ENCODE measurements at regions not wholly inside any gene's neighbourhood (a gene's known extent, or its start where the extent isn't known, plus 50 kb on each side); places are given as distances from the start of the nearest gene placed in this dataset.
"Not testable (repeated sequence)": the region's sequence is repeated elsewhere in the genome, so short reads cannot be mapped to it uniquely, and the experiment has no call there.

GRCh38 chr12:115296613-115297198 lies 612.7 kb upstream of the TBX3 start:
- Histone ChIP-seq H3K9me3 (ENCODE audit: severe bottlenecking) (no peaks in the 10 kb centered on the region), H3K36me3 (no peaks in the 10 kb centered on the region), H3K27ac (no peak overlapping the region), H3K4me3 (ENCODE audit: low read depth, low read length) (no peak overlapping the region), H3K27me3 (ENCODE audit: insufficient read depth, low read depth, severe bottlenecking) (no peaks in the 10 kb centered on the region)
- no peak for TF ChIP-seq CTCF (IDR thresholded peaks at IDR 0.05; ENCODE audit: low read depth, low read length)
- no peak for DNase-seq

- Histone ChIP-seq H3K27me3 (ENCODE audit: insufficient read depth, low read depth, severe bottlenecking) (no peaks in the 10 kb centered on the region), H3K27ac (no peak overlapping the region), H3K4me3 (ENCODE audit: low read depth, low read length) (no peak overlapping the region), H3K9me3 (ENCODE audit: severe bottlenecking) (no peaks in the 10 kb centered on the region), H3K36me3 (no peaks in the 10 kb centered on the region)
- no peak for DNase-seq
- TF ChIP-seq CTCF (IDR thresholded peaks at IDR 0.05; ENCODE audit: low read depth, low read length): no peak
Measured at GRCh38 chr12:115295886-115296285, 611.9 kb upstream of the TBX3 start.

GRCh38 chr12:115294453-115295133 lies 610.6 kb upstream of the TBX3 start:
- H3K4me3 ChIP-seq (ENCODE audit: low read depth, low read length): no peak overlapping the region
- DNase-seq: no peak
- H3K36me3 ChIP-seq: no peaks in the 10 kb centered on the region
- no peak overlapping the region for H3K27ac ChIP-seq
- H3K27me3 ChIP-seq (ENCODE audit: insufficient read depth, low read depth, severe bottlenecking): no peaks in the 10 kb centered on the region
- H3K9me3 ChIP-seq (ENCODE audit: severe bottlenecking): no peaks in the 10 kb centered on the region
- no peak for TF ChIP-seq CTCF (IDR thresholded peaks at IDR 0.05; ENCODE audit: low read depth, low read length)

- H3K36me3 ChIP-seq; H3K9me3 ChIP-seq (ENCODE audit: severe bottlenecking); DNase-seq; H3K4me3 ChIP-seq (ENCODE audit: low read depth, low read length); H3K27ac ChIP-seq; H3K27me3 ChIP-seq (ENCODE audit: insufficient read depth, low read depth, severe bottlenecking): not testable (repeated sequence)
Measured at GRCh38 chr12:115285429-115285828, 601.5 kb upstream of the TBX3 start.

- H3K36me3 ChIP-seq: no peaks in the 10 kb centered on the region
- no peak for TF ChIP-seq CTCF (IDR thresholded peaks at IDR 0.05; ENCODE audit: low read depth, low read length)
- no peak overlapping the region for H3K27ac ChIP-seq
- no peak overlapping the region for H3K4me3 ChIP-seq (ENCODE audit: low read depth, low read length)
- no peaks in the 10 kb centered on the region for H3K9me3 ChIP-seq (ENCODE audit: severe bottlenecking)
- no peak for DNase-seq
- no peaks in the 10 kb centered on the region for H3K27me3 ChIP-seq (ENCODE audit: insufficient read depth, low read depth, severe bottlenecking)
Measured at GRCh38 chr12:115273456-115273855, 589.5 kb upstream of the TBX3 start.

- no peak for DNase-seq
- H3K4me3 ChIP-seq (ENCODE audit: low read depth, low read length): no peak overlapping the region
- TF ChIP-seq CTCF (IDR thresholded peaks at IDR 0.05; ENCODE audit: low read depth, low read length): no peak
Measured at GRCh38 chr12:115268451-115268850, 584.5 kb upstream of the TBX3 start.

More at GRCh38 chr12:115268451-115268850, 584.5 kb upstream of the TBX3 start:
- Histone ChIP-seq H3K36me3 (no peaks in the 10 kb centered on the region), H3K9me3 (ENCODE audit: severe bottlenecking) (no peaks in the 10 kb centered on the region), H3K27me3 (ENCODE audit: insufficient read depth, low read depth, severe bottlenecking) (no peaks in the 10 kb centered on the region), H3K27ac (no peak overlapping the region)

Data from WERI-Rb-1 (cell line).